Endothelial cell of umbilical vein (primary cell): ENCODE measurements at regions not wholly inside any gene's neighbourhood (a gene's known extent, or its start where the extent isn't known, plus 50 kb on each side); places are given as distances from the start of the nearest gene placed in this dataset.

Source experiments
- BruUV-seq: library from RNA; stranded (reverse); fragments of 400-500 nt; replicated peaks from 2 replicates; lab custom pipeline; 2021; lab: Mats Ljungman, UMichigan
- CTCF ChIA-PET: fragments of 300-600, 350-600 bp; sonication (Branson Sonifier 250); formaldehyde crosslinking; loops from one replicate; lab custom pipeline; 2021; ENCODE audit warnings: antibody characterized with exemption, inconsistent platforms; lab: Charles Lee
- POLR2A ChIA-PET: fragments of 300-600, 350-600 bp; sonication (Branson Sonifier 250); formaldehyde crosslinking; loops from one replicate; lab custom pipeline; 2021; ENCODE audit warnings: antibody characterized with exemption, inconsistent platforms; lab: Charles Lee
- DNase-seq: peaks from one replicate; pipeline ENCODE4 v3.0.0-alpha.2; 2011; ENCODE audit warnings: low read depth, low spot score
- FAIRE-seq: peaks from 2 replicates; lab custom pipeline; 2011; peaks lifted over from hg19 to GRCh38; lab: Jason Lieb, UNC
- H2AFZ ChIP-seq: 2 replicates; pipeline ENCODE4 v1.6.0; 2012; ENCODE audit warnings: low read depth, low read length, control low read depth, inconsistent platforms
- H3K27ac ChIP-seq: 2 replicates; pipeline ENCODE4 v1.5.1; 2011; ENCODE audit warnings: low read depth, mild to moderate bottlenecking, control low read depth, low read length, moderate library complexity; ENCODE audit not compliant: insufficient read depth
- H3K27me3 ChIP-seq, 2 experiments: 2 replicates each; pipeline versions ENCODE4 v1.6.0 to v1.6.1; 2011; ENCODE audit warnings: low read length in 2 of 2, mixed read lengths in 1 of 2; ENCODE audit not compliant: control insufficient read depth in 2 of 2, insufficient read depth in 2 of 2
- H3K36me3 ChIP-seq, 2 experiments: 2 replicates in 1 of 2; 3 replicates in 1 of 2; pipeline ENCODE4 v1.5.1; 2011; ENCODE audit warnings: low read length in 2 of 2, mild to moderate bottlenecking in 1 of 2, moderate library complexity in 1 of 2; ENCODE audit not compliant: control insufficient read depth in 2 of 2, insufficient read depth in 2 of 2; ENCODE audit errors: extremely low read depth in 1 of 2
- H3K4me1 ChIP-seq: 3 replicates; pipeline ENCODE4 v1.5.1; 2011; ENCODE audit warnings: mild to moderate bottlenecking, low read length; ENCODE audit not compliant: control insufficient read depth, insufficient read depth; ENCODE audit errors: extremely low read depth
- H3K4me2 ChIP-seq: 2 replicates; pipeline ENCODE4 v1.6.1; 2011; ENCODE audit warnings: low read length, control low read depth, mixed read lengths; ENCODE audit not compliant: insufficient read depth
- H3K4me3 ChIP-seq, 3 experiments: fragments of 200-600 bp in 1 of 3; sonication (generic), shearing (Covaris generic) in 1 of 3; replicated peaks in 1 of 3; 2 replicates each; pipeline ENCODE4 v1.5.1; 2011 to 2016; ENCODE audit warnings: control low read depth in 3 of 3, low read length in 3 of 3, mild to moderate bottlenecking in 2 of 3, inconsistent platforms in 1 of 3, low read depth in 1 of 3, moderate library complexity in 1 of 3; ENCODE audit not compliant: insufficient read depth in 1 of 3
- H3K79me2 ChIP-seq: 2 replicates; pipeline ENCODE4 v1.6.0; 2012; ENCODE audit warnings: low read length, inconsistent platforms; ENCODE audit not compliant: control insufficient read depth, insufficient read depth
- H3K9ac ChIP-seq: replicated peaks from 2 replicates; pipeline ENCODE3; 2011; ENCODE audit warnings: low read length, control low read depth; ENCODE audit not compliant: insufficient read depth; ENCODE audit errors: extremely low read depth
- H3K9me1 ChIP-seq: replicated peaks from 3 replicates; pipeline ENCODE4 v1.6.0; 2011; ENCODE audit warnings: mild to moderate bottlenecking, low read length; ENCODE audit not compliant: control insufficient read depth, insufficient read depth; ENCODE audit errors: extremely low read depth
- H3K9me3 ChIP-seq: replicated peaks from 2 replicates; pipeline ENCODE4 v1.5.1; 2012; ENCODE audit warnings: low read length, inconsistent platforms; ENCODE audit not compliant: control insufficient read depth, insufficient read depth
- H4K20me1 ChIP-seq: replicated peaks from 2 replicates; pipeline ENCODE3; 2011; ENCODE audit warnings: mild to moderate bottlenecking, low read length; ENCODE audit not compliant: control insufficient read depth, insufficient read depth; ENCODE audit errors: extremely low read depth
- EZH2 ChIP-seq: IDR thresholded peaks from 2 replicates; pipeline ENCODE4 v1.6.1; 2012; ENCODE audit warnings: borderline replicate concordance, low read depth, mild to moderate bottlenecking, moderate library complexity, low read length, inconsistent platforms; ENCODE audit not compliant: severe bottlenecking
- FOS ChIP-seq: IDR thresholded peaks from 2 replicates; pipeline ENCODE4 v1.6.1; 2011; ENCODE audit warnings: mild to moderate bottlenecking, low read length, moderate library complexity, borderline replicate concordance; ENCODE audit not compliant: insufficient read depth
- GATA2 ChIP-seq: IDR thresholded peaks from 2 replicates; pipeline ENCODE4 v1.7.0; 2011; ENCODE audit warnings: low read depth, mild to moderate bottlenecking, moderate library complexity, mixed read lengths, low read length; ENCODE audit not compliant: insufficient read length, insufficient read depth
- JUN ChIP-seq: IDR thresholded peaks from 2 replicates; pipeline ENCODE4 v1.6.1; 2011; ENCODE audit warnings: borderline replicate concordance, low read depth; ENCODE audit not compliant: insufficient read length, insufficient read depth
- MYC ChIP-seq: IDR thresholded peaks from one replicate; pipeline ENCODE4 v1.6.1; 2011; ENCODE audit warnings: mild to moderate bottlenecking, low read depth, low read length
- POLR2A ChIP-seq: IDR thresholded peaks from 2 replicates; pipeline ENCODE4 v1.6.1; 2012; ENCODE audit warnings: low read depth, mild to moderate bottlenecking, control low read depth, low read length
- POLR2AphosphoS5 ChIP-seq: IDR thresholded peaks from 2 replicates; pipeline ENCODE4 v1.6.1; 2012; ENCODE audit warnings: low read depth, mild to moderate bottlenecking, control low read depth, low read length, moderate library complexity; ENCODE audit not compliant: insufficient read depth
- dilution Hi-C: fragments of 300-500 bp; cut with MboI; formaldehyde crosslinking; loops from one replicate; pipeline ENCODE4 v1.15.0; 2019; ENCODE audit warnings: low sequenced_read_pairs; ENCODE audit not compliant: extremely low pct_ligation_motif_present
- intact Hi-C: fragments of 100-400 bp; cut with micrococcal nuclease; formaldehyde crosslinking; loops from one replicate; pipeline ENCODE4 v1.10.0; 2022
- TF ChIP-seq, protein P1 (sequence below), 2 donors: IDR thresholded peaks; 1 replicate in 1 of 2; 2 replicates in 1 of 2; pipeline ENCODE4 v1.5.1; 2011; ENCODE audit warnings: low read length in 2 of 2, mild to moderate bottlenecking in 2 of 2, moderate library complexity in 2 of 2, control low read depth in 1 of 2, inconsistent platforms in 1 of 2, low read depth in 1 of 2; ENCODE audit not compliant: insufficient read depth in 1 of 2; ENCODE audit errors: extremely low read depth in 1 of 2
- TF ChIP-seq, protein P2 (sequence below): IDR thresholded peaks from 2 replicates; pipeline ENCODE4 v1.6.1; 2011; ENCODE audit not compliant: insufficient read depth, insufficient read length

DNA sequence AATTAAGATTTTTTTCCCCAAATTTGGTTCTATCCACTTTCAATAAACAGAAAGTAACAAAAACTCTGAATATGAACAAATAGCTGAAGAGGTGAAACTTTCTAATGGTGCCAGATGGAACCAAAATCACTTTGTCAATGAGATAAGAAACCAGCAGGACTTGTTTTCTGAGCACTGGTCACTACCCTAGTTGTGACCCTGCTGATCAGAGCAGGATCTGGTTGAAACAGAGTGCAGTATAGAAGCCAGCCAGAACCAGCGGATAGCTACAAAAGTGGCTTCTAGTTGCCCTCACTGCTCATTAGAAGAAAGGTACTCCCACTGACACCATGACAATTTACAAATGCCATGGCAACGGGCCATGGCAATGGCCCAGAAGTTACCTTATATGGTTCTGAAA is 158.3 kb upstream of the PIEZO2 start:
- Histone ChIP-seq H3K9ac (no peak overlapping the region), H3K36me3 (no peaks in the 10 kb centered on the region), H3K4me2 (no peak overlapping the region), H3K9me3 (no peaks in the 10 kb centered on the region), H3K27ac (no peak overlapping the region), H3K9me1 (no peaks in the 10 kb centered on the region), H3K79me2 (no peaks in the 10 kb centered on the region), H3K4me3 (no peak overlapping the region), H3K27me3 (no peaks in the 10 kb centered on the region), H3K4me1 (no peaks in the 10 kb centered on the region), H2AFZ (no peak overlapping the region), H4K20me1 (no peaks in the 10 kb centered on the region)
- TF ChIP-seq POLR2AphosphoS5, result no peak
- no peak for TF ChIP-seq MYC
- TF ChIP-seq JUN, result no peak
- TF ChIP-seq, protein P1, sequence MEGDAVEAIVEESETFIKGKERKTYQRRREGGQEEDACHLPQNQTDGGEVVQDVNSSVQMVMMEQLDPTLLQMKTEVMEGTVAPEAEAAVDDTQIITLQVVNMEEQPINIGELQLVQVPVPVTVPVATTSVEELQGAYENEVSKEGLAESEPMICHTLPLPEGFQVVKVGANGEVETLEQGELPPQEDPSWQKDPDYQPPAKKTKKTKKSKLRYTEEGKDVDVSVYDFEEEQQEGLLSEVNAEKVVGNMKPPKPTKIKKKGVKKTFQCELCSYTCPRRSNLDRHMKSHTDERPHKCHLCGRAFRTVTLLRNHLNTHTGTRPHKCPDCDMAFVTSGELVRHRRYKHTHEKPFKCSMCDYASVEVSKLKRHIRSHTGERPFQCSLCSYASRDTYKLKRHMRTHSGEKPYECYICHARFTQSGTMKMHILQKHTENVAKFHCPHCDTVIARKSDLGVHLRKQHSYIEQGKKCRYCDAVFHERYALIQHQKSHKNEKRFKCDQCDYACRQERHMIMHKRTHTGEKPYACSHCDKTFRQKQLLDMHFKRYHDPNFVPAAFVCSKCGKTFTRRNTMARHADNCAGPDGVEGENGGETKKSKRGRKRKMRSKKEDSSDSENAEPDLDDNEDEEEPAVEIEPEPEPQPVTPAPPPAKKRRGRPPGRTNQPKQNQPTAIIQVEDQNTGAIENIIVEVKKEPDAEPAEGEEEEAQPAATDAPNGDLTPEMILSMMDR (IDR thresholded peaks at IDR 0.05; ENCODE audit: extremely low read depth in 1 of 2, insufficient read depth in 1 of 2, low read depth in 1 of 2, low read length in 2 of 2), result no peak
- no peak for TF ChIP-seq EZH2
- TF ChIP-seq, protein P2, sequence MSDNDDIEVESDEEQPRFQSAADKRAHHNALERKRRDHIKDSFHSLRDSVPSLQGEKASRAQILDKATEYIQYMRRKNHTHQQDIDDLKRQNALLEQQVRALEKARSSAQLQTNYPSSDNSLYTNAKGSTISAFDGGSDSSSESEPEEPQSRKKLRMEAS, result no peak
- TF ChIP-seq POLR2A, result no peak
- no peak for TF ChIP-seq FOS
- no peak for TF ChIP-seq GATA2
- intact Hi-C loops, result loop anchor here (5.0 kb wide), 1 partner anchor 1335 kb away; no protein-coding TSS in a partner anchor
- no TSS peak for BruUV-seq
- dilution Hi-C loops, result no loop called here
- DNase-seq (no peak), FAIRE-seq (no peak)
- ChIA-PET CTCF (interaction anchor here (1.5 to 4.2 kb wide), 2 partner anchors 205 to 246 kb away, joined by 4 to 41 read pairs; no protein-coding TSS in a partner anchor), POLR2A (no interaction called here)
